Mucosa of descending colon (tissue), 3 donors: ENCODE measurements at regions not wholly inside any gene's neighbourhood (a gene's known extent, or its start where the extent isn't known, plus 50 kb on each side); places are given as distances from the start of the nearest gene placed in this dataset.
"Not testable (repeated sequence)": the region's sequence is repeated elsewhere in the genome, so short reads cannot be mapped to it uniquely, and the experiment has no call there.

Experiments used
- ATAC-seq: fragments of 200-7000 bp; cut with Tn5 transposase; one replicate; pipeline ENCODE4 v1.9.1; 2020; ENCODE audit warnings: mild to moderate bottlenecking, moderate library complexity
- DNase-seq, 3 donors: peaks; one replicate each; pipeline ENCODE4 v3.0.0-alpha.2; 2020
- H3K36me3 ChIP-seq: fragments of 200-600 bp; one replicate; pipeline ENCODE4 v1.8.0; 2021; ENCODE audit warnings: low read depth, mild to moderate bottlenecking
- H3K4me1 ChIP-seq: fragments of 200-600 bp; one replicate; pipeline ENCODE4 v1.8.0; 2021; ENCODE audit warnings: low read depth, mild to moderate bottlenecking
- H3K4me3 ChIP-seq: fragments of 200-600 bp; one replicate; pipeline ENCODE4 v1.8.0; 2021; ENCODE audit warnings: mild to moderate bottlenecking
- H3K9me3 ChIP-seq: fragments of 200-600 bp; one replicate; pipeline ENCODE4 v1.8.0; 2021; ENCODE audit warnings: mild to moderate bottlenecking
- intact Hi-C, 2 donors: fragments of 100-400 bp; cut with DNase I in 1 of 2; cut with micrococcal nuclease in 1 of 2; formaldehyde crosslinking; loops; one replicate each; pipeline versions ENCODE4 v1.11.0 to v1.11.1; 2022; cut with DNase I, micrococcal nuclease
- TF ChIP-seq, protein P1 (sequence below): fragments of 200-600 bp; IDR thresholded peaks from one replicate; pipeline ENCODE4 v1.8.0; 2022; ENCODE audit warnings: antibody characterized with exemption, mild to moderate bottlenecking
- donor health status: DM: no; HTN: no; CAD: no; lungs with moderate emphysema.
- donor health status: DM: no; HTN: no; CAD: no.
- donor health status: DM: no; HTN: yes; CAD: no.

DNA sequence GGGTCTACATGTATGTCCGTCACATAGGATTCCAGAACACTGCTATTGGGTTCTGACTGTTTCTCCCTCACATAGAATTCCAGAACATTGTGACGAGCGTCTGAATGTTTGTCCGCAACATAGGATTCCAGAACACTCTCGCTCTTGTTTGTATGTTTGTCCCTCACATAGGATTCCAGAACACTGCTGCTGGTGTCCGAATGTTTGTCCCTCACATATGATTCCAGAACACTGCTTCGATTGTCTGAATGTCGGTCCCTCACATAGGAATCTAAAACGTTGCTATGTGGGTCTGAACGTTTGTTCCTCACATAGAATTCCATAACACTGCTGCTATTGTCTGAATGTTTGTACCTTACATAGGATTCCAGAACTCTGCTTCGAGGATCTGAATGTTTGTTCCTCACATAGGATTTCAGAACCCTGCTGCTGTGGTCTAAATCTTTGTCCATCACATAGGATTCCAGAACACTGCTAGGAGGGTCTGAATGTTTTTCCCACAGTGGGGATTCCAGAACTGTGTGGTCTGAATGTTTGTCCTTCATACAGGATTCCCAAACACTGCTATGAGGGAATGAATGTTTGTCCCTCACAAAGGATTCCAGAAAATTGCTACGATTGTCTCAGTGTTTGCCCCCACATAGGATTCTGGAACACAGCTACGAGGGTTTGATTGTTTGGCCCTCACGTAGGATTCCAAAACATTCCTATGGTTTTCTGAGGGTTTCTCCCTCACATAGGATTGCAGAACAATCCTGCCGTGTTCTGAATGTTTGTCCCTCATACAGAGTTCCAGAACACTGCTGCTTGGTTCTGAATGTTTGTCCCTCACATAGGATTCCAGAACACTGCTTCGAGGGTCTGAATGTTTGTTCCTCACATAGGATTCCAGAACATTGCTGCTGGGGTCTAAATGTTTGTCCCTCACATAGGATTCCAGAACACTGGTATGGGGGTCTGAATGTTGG, 220.5 kb downstream of the FOXD4L6 start:
- TF ChIP-seq, protein P1, sequence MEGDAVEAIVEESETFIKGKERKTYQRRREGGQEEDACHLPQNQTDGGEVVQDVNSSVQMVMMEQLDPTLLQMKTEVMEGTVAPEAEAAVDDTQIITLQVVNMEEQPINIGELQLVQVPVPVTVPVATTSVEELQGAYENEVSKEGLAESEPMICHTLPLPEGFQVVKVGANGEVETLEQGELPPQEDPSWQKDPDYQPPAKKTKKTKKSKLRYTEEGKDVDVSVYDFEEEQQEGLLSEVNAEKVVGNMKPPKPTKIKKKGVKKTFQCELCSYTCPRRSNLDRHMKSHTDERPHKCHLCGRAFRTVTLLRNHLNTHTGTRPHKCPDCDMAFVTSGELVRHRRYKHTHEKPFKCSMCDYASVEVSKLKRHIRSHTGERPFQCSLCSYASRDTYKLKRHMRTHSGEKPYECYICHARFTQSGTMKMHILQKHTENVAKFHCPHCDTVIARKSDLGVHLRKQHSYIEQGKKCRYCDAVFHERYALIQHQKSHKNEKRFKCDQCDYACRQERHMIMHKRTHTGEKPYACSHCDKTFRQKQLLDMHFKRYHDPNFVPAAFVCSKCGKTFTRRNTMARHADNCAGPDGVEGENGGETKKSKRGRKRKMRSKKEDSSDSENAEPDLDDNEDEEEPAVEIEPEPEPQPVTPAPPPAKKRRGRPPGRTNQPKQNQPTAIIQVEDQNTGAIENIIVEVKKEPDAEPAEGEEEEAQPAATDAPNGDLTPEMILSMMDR: no peak
- no peak for DNase-seq

DNA sequence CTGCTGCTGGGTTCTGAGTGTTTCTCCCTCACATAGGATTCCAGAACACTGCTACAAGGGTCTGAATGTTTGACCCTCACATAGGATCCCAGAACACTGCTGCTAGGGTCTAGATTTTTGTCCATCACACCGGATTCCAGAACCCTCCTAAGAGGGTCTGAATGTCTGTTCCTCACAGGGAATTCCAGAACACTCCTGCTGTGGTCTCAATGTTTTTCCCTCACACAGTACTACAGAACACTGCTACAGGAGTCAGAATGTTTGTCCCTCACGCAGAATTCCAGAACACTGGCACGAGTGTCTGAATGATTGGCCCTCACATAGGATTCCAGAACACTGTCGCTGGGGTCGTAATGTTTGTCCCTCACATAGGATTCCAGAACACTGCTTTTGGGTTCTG, 221.6 kb downstream of the FOXD4L6 start:
- peak; percentile 35 for ATAC-seq
- H3K9me3 ChIP-seq: peaks cover 98% of the 10 kb centered on the region

More for the DNA sequence above, 220.5 kb downstream of the FOXD4L6 start:
- peaks cover 99% of the 10 kb centered on the region for H3K9me3 ChIP-seq
- peak; percentile 14 for ATAC-seq
- H3K36me3 ChIP-seq: no peaks in the 10 kb centered on the region
- intact Hi-C loops: no loop called here
- H3K4me1 ChIP-seq: no peaks in the 10 kb centered on the region
- no peak overlapping the region for H3K4me3 ChIP-seq

DNA sequence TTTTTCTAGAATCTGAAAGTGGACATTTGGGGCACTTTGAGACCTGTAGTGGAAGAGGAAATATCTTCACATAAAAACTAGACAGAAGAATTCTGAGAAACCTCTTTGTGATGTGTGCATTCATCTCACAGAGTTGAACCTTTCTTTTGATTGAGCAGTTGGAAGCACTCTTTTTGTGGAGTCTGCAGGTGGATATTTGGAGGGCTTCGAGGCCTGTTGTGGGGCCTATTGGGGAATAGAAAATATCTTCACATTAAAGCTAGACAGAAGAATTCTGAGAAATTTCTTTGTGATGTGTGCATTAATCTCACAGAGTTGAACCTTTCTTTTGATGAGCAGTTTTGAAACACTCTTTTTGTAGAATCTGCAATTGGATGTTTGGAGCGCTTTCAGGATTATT, 236.2 kb downstream of the FOXD4L6 start:
- intact Hi-C loops: not testable (repeated sequence)
- H3K9me3 ChIP-seq: peaks cover 100% of the 10 kb centered on the region

More for the DNA sequence above, 221.6 kb downstream of the FOXD4L6 start:
- DNase-seq, H3K4me3 ChIP-seq, H3K4me1 ChIP-seq, intact Hi-C loops, H3K36me3 ChIP-seq: not testable (repeated sequence)

DNA sequence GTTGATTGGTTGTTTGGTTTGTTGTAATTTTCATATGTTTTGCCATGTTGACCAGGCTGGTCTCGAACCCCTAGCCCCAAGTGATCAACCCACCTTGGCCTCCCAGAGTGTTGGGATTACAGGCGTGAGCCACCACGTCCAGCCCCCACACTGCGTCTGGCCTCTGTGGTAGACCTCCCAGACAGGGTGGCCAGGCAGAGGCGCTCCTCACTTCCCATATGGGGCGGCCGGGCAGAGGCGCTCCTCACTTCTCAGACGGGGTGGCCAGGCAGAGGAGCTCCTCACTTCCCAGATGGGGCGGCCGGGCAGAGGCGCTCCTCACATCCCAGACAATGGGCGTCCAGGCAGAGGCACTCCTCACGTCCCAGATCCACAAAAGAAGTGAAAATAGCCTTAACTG, 242.6 kb downstream of the FOXD4L6 start:
- intact Hi-C loops, H3K4me1 ChIP-seq, H3K36me3 ChIP-seq, ATAC-seq, H3K4me3 ChIP-seq: not testable (repeated sequence)
- peak in 2 of 3 donors; percentile 17 to 46 for DNase-seq
- H3K9me3 ChIP-seq: peaks cover 100% of the 10 kb centered on the region

More for the DNA sequence above, 236.2 kb downstream of the FOXD4L6 start:
- H3K36me3 ChIP-seq, H3K4me3 ChIP-seq, H3K4me1 ChIP-seq, DNase-seq, ATAC-seq: not testable (repeated sequence)

DNA sequence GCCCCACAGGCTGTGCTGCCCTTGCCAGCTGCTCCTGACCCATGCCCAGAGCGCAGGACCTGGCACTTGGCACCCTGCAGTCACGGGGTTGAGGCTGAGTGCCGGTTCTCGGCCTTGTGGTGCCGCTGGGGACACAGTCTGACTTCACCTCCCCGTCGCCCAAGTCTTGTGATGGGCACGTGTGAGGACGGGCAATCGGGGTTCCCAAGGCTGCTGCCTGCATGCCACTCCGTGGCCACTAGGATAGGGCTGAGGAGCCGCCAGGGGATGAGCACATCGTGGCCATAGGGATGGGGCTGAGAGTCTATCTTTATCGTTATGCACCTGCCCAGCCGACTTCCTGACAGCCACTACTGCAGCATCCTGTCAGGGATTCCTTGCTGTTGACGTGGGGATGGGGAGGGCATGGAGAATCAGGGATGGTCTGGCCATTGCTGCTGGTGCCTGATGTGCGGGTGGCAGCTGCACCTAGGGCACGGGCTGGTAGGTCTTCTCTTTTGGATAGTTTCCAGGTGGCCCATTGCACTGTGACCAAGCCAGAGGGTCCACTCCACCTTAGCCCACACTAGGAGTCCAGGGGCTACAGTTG, 243.5 kb downstream of the FOXD4L6 start:
- intact Hi-C loops, ATAC-seq: not testable (repeated sequence)
- peaks cover 100% of the 10 kb centered on the region for H3K9me3 ChIP-seq

DNA sequence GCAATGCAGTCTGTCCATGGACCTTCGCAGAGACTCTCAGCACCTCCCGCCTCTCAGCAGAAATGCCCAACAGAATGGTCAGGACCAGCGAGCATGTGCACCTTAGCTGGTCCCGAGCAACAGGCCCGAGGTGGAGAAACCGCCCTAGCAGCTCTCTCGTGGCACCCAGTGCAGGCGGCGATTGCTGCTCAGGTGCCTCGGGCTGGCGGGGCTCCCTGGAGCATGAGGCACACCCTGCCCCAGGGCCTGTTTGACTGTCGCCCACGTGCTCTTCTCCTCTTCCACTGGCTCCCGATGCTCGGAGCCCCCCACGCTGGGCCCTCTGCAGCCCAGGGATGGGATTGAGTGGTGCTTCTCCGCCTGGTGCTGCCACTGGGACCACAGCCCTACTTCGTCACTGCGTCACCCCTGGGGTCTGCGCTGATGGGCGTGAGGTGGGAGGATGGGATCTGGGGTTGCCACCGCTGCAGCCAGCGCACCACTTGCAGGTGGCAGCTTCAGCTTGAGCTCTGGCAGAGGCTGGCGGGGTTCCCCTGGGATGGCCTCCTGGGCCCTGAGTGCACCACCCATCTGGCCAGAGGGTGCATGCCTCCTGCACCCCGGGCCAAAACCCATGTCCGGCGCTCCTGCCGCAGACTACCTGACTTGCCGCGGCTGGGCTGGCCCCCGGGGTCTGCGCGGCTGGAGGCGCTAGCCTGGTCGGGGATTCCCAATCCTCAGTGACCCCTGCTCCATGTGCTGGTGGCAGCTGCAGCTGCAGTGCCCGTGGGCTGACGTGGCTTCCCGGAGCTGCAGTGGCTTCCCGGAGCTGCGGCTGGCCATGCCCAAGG, 244.2 kb downstream of the FOXD4L6 start:
- DNase-seq (peak in 2 of 3 donors; percentile 24 to 54), ATAC-seq (peak; percentile 16)
- Histone ChIP-seq H3K4me3 (no peak overlapping the region), H3K9me3 (peaks cover 100% of the 10 kb centered on the region), H3K4me1 (no peaks in the 10 kb centered on the region), H3K36me3 (no peaks in the 10 kb centered on the region)
- intact Hi-C loops: no loop called here
- TF ChIP-seq, protein P1: no peak

More for the DNA sequence above, 243.5 kb downstream of the FOXD4L6 start:
- H3K36me3 ChIP-seq, H3K4me3 ChIP-seq, H3K4me1 ChIP-seq: not testable (repeated sequence)
- peak in 2 of 3 donors; percentile 22 to 24 for DNase-seq

DNA sequence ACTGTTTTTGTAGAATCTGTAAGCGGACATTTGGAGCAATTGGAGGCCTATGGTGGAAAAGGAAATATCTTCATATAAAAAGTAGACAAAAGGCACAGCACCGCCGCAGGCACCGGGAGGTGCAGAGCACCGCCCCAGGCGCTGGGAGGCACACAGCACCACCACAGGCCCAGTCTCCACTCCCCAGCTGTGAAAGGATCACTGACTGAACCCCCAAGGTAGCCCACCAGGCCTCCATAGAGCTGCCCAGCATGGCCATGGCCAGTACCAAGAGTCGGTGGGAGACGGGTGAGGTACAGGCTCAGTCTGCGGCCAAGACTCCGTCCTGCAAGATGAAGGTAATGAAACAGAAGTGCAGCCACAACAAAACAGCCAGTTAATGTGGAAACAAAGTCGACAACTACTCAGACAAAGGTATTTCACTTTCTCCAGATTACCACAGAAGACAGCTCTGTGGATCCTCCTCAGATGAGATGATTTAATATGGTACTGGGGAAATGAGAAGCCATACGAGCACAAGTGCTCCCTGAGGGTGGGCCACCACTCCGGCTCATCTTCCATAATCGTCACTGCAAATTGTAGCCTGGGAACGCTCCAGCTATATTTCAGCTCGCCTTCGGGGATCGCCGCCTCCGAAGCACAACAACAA, 244.9 kb downstream of the FOXD4L6 start:
- H3K4me3 ChIP-seq, H3K36me3 ChIP-seq, H3K4me1 ChIP-seq, intact Hi-C loops, ATAC-seq: not testable (repeated sequence)
- DNase-seq: peak in 1 of 3 donors; percentile 36
- peaks cover 99% of the 10 kb centered on the region for H3K9me3 ChIP-seq

DNA sequence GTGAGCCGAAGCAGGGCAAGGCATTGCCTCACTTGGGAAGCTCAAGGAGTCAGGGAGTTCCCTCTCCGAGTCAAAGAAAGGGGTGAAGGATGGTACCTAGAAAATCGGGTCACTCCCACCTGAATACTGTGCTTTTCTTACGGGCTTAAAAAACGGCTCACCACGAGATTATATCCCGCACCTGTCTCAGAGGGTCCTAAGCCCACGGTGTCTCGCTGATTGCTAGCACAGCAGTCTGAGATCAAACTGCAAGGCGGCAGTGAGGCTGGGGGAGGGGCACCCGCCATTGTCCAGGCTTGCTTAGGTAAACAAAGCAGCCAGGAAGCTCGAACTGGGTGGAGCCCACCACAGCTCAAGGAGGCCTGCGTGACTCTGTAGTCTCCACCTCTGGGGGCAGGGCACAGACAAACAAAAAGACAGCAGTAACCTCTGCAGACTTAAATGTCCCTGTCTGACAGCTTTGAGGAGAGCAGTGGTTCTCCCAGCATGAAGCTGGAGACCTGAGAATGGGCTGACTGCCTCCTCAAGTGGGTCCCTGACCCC, 254.7 kb downstream of the FOXD4L6 start:
- H3K4me1 ChIP-seq, intact Hi-C loops, ATAC-seq, H3K36me3 ChIP-seq, H3K4me3 ChIP-seq: not testable (repeated sequence)
- H3K9me3 ChIP-seq: peaks cover 86% of the 10 kb centered on the region
- peak in 2 of 3 donors; percentile 11 to 25 for DNase-seq

DNA sequence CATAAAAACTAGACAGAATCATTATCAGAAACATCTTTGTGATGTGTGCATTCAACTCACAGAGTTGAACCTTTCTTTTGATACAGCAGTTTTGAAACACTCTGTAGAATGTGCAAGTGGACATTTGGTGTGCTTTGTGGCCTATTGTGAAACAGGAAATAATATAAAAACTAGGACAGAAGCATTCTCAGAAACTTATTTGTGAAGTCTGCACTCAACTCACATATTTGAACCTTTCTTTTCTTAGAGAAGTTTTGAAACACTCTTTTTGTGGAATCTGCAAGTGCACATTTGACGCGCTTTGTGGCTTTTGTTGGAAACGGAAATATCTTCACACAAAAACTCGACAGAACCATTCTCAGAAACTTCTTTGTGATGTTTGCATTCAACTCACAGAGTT, 260.0 kb downstream of the FOXD4L6 start:
- ATAC-seq, H3K4me3 ChIP-seq, intact Hi-C loops, DNase-seq, H3K4me1 ChIP-seq, H3K36me3 ChIP-seq: not testable (repeated sequence)
- peaks cover 62% of the 10 kb centered on the region for H3K9me3 ChIP-seq
